ENCODE measurements at regions not wholly inside any gene's neighbourhood (a gene's known extent, or its start where the extent isn't known, plus 50 kb on each side); places are given as distances from the start of the nearest gene placed in this dataset.

DNA sequence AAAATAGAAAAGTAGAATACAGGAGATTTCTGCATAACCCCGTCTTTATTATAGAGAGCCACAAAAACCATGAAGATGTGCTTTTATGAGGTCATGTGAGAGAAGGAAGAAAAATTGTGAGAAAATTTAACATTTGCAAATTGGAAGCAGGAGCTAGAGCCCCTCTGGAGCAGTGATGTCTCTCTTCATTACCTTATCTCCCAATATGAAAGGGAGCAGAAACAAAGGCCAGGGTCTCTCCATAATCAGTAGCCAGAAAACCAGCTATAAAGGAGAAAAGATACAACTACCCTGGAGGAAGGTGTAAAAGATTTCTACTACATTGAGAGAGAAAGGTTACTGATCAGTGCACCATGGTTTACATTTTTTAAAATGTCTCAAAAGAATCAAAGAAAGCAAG is 53.2 kb upstream of the ITGA1 start:
- H3K4me3 ChIP-seq (ENCODE audit: low read depth, low read length), result no peak overlapping the region
- TF ChIP-seq, protein P1, sequence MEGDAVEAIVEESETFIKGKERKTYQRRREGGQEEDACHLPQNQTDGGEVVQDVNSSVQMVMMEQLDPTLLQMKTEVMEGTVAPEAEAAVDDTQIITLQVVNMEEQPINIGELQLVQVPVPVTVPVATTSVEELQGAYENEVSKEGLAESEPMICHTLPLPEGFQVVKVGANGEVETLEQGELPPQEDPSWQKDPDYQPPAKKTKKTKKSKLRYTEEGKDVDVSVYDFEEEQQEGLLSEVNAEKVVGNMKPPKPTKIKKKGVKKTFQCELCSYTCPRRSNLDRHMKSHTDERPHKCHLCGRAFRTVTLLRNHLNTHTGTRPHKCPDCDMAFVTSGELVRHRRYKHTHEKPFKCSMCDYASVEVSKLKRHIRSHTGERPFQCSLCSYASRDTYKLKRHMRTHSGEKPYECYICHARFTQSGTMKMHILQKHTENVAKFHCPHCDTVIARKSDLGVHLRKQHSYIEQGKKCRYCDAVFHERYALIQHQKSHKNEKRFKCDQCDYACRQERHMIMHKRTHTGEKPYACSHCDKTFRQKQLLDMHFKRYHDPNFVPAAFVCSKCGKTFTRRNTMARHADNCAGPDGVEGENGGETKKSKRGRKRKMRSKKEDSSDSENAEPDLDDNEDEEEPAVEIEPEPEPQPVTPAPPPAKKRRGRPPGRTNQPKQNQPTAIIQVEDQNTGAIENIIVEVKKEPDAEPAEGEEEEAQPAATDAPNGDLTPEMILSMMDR (IDR thresholded peaks at IDR 0.05; ENCODE audit: low read depth, low read length), result no peak

DNA sequence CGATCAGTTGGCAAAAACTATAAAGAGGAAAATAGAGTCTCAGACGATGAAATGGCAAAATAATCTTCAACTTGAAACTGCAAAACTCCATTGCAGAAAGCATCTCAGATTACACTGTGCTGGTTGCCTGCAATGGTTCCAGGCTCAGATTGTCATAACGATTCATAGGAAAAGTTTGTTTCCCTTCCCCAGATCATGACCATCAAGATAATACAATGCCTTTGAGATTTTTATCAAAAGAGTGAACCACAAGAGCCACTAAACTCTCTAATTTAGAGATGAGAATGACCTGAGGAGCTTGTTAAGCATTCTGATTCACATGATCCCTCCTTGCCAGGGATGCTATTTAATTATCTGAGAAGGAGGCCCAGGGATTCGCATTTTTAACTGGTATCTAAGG is 52.6 kb upstream of the ITGA1 start:
- TF ChIP-seq, protein P1 (IDR thresholded peaks at IDR 0.05; ENCODE audit: low read depth, low read length), result no peak
- H3K4me3 ChIP-seq (ENCODE audit: low read depth, low read length), result no peak overlapping the region

Data from WI38 (cell line).